SK-N-MC (cell line): ENCODE measurements at regions not wholly inside any gene's neighbourhood (a gene's known extent, or its start where the extent isn't known, plus 50 kb on each side); places are given as distances from the start of the nearest gene placed in this dataset.

Experiments
- DNase-seq: peaks from one replicate; pipeline ENCODE4 v3.0.0-alpha.2; 2011; ENCODE audit warnings: low read depth, low spot score
- H3K27ac ChIP-seq: fragments of 200-600 bp; sonication (generic); 2 replicates; pipeline ENCODE4 v1.5.1; 2016; ENCODE audit warnings: mixed run types
- H3K36me3 ChIP-seq: fragments of 200-600 bp; sonication (generic); 2 replicates; pipeline ENCODE4 v1.6.1; 2017; ENCODE audit warnings: antibody characterized with exemption, low read length, mixed read lengths; ENCODE audit not compliant: insufficient read depth
- H3K4me3 ChIP-seq: fragments of 200-600 bp; sonication (generic); 2 replicates; pipeline ENCODE4 v1.5.1; 2016
- H3K9ac ChIP-seq: fragments of 200-600 bp; sonication (generic); 2 replicates; pipeline ENCODE4 v1.8.0; 2017; ENCODE audit warnings: mixed run types, mixed read lengths; ENCODE audit not compliant: insufficient read length
- H3K9me3 ChIP-seq: fragments of 200-600 bp; sonication (generic); 2 replicates; pipeline ENCODE4 v1.6.1; 2017; ENCODE audit warnings: low read depth, mild to moderate bottlenecking, antibody characterized with exemption, low read length, moderate library complexity, mixed read lengths
- EZH2 ChIP-seq: fragments of 200-600 bp; sonication (generic); IDR thresholded peaks from one replicate; pipeline ENCODE4 v1.6.1; 2017; ENCODE audit warnings: antibody characterized with exemption
- FOXP2 ChIP-seq: optimal IDR thresholded peaks from 2 replicates; pipeline ENCODE3; 2011; ENCODE audit warnings: mild to moderate bottlenecking, moderate library complexity; ENCODE audit not compliant: insufficient read depth; ENCODE audit errors: extremely low read length, control extremely low read depth
- POLR2AphosphoS5 ChIP-seq: IDR thresholded peaks from 2 replicates; pipeline ENCODE4 v1.6.1; 2012; ENCODE audit warnings: mild to moderate bottlenecking, low read depth, low read length, borderline replicate concordance

- no peak overlapping the region for H3K27ac ChIP-seq
- no peak for TF ChIP-seq POLR2AphosphoS5
- TF ChIP-seq EZH2: no peak
- no peak for TF ChIP-seq FOXP2
- H3K4me3 ChIP-seq: no peak overlapping the region
- DNase-seq: no peak
- no peaks in the 10 kb centered on the region for H3K9me3 ChIP-seq
- no peak overlapping the region for H3K9ac ChIP-seq
- no peaks in the 10 kb centered on the region for H3K36me3 ChIP-seq
These were observed 56.1 kb upstream of the HSPA9 start for GRCh38 chr5:138631096-138631928.

GRCh38 chr5:138629392-138629791, 54.2 kb upstream of the HSPA9 start:
- Histone ChIP-seq H3K36me3 (no peaks in the 10 kb centered on the region), H3K9me3 (no peaks in the 10 kb centered on the region), H3K4me3 (no peak overlapping the region), H3K9ac (no peak overlapping the region), H3K27ac (no peak overlapping the region)
- no peak for TF ChIP-seq EZH2
- no peak for TF ChIP-seq FOXP2
- no peak for TF ChIP-seq POLR2AphosphoS5
- no peak for DNase-seq

- TF ChIP-seq FOXP2 (no peak), EZH2 (no peak), POLR2AphosphoS5 (no peak)
- H3K9me3 ChIP-seq: no peaks in the 10 kb centered on the region
- H3K36me3 ChIP-seq: no peaks in the 10 kb centered on the region
- no peak overlapping the region for H3K27ac ChIP-seq
- no peak overlapping the region for H3K9ac ChIP-seq
- DNase-seq: no peak
- H3K4me3 ChIP-seq: no peak overlapping the region
These were observed 51.2 kb upstream of the HSPA9 start for GRCh38 chr5:138626333-138626944.

GRCh38 chr5:138625134-138625533, 49.9 kb upstream of the HSPA9 start:
- Histone ChIP-seq H3K9ac (no peak overlapping the region), H3K4me3 (no peak overlapping the region), H3K27ac (no peak overlapping the region), H3K36me3 (no peaks in the 10 kb centered on the region), H3K9me3 (no peaks in the 10 kb centered on the region)
- TF ChIP-seq POLR2AphosphoS5: no peak
- DNase-seq: no peak
